ENCODE measurements at regions not wholly inside any gene's neighbourhood (a gene's known extent, or its start where the extent isn't known, plus 50 kb on each side); places are given as distances from the start of the nearest gene placed in this dataset.
"Not testable (repeated sequence)": the region's sequence is repeated elsewhere in the genome, so short reads cannot be mapped to it uniquely, and the experiment has no call there.

- Histone ChIP-seq H3K27ac (ENCODE audit: low read depth, low read length, poor library complexity, severe bottlenecking) (no peak overlapping the region), H3K9me3 (ENCODE audit: low read depth, low read length, poor library complexity, severe bottlenecking) (peaks cover 25% of the 10 kb centered on the region), H3K27me3 (replicated peaks; ENCODE audit: insufficient read depth, low read depth, low read length, poor library complexity) (no peaks in the 10 kb centered on the region), H3K4me1 (ENCODE audit: insufficient read depth, low read length, poor library complexity, severe bottlenecking) (no peaks in the 10 kb centered on the region), H3K4me3 (ENCODE audit: low read depth, low read length, poor library complexity, severe bottlenecking) (no peak overlapping the region), H3K36me3 (ENCODE audit: insufficient read depth, low read length, poor library complexity, severe bottlenecking) (no peaks in the 10 kb centered on the region)
- POLR2A ChIA-PET (ENCODE audit: low non-redundant PET), result no interaction called here
- DNase-seq (ENCODE audit: low spot score), result no peak
- TF ChIP-seq, protein P1, sequence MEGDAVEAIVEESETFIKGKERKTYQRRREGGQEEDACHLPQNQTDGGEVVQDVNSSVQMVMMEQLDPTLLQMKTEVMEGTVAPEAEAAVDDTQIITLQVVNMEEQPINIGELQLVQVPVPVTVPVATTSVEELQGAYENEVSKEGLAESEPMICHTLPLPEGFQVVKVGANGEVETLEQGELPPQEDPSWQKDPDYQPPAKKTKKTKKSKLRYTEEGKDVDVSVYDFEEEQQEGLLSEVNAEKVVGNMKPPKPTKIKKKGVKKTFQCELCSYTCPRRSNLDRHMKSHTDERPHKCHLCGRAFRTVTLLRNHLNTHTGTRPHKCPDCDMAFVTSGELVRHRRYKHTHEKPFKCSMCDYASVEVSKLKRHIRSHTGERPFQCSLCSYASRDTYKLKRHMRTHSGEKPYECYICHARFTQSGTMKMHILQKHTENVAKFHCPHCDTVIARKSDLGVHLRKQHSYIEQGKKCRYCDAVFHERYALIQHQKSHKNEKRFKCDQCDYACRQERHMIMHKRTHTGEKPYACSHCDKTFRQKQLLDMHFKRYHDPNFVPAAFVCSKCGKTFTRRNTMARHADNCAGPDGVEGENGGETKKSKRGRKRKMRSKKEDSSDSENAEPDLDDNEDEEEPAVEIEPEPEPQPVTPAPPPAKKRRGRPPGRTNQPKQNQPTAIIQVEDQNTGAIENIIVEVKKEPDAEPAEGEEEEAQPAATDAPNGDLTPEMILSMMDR (conservative IDR thresholded peaks at IDR 0.05; ENCODE audit: low read depth, low read length), result no peak
- TF ChIP-seq EZH2 (IDR thresholded peaks at IDR 0.05; ENCODE audit: borderline replicate concordance, low read depth, low read length, poor library complexity, severe bottlenecking), result no peak
- CTCF ChIA-PET, result no interaction called here
- no TSS peak for BruUV-seq (replicated peaks)
- intact Hi-C loops (cut with micrococcal nuclease; ENCODE audit: unreplicated experiment), result no loop called here
Measured at GRCh38 chr3:96646596-96646995, 167.8 kb upstream of the EPHA6 start.

- Histone ChIP-seq H3K4me1 (ENCODE audit: insufficient read depth, low read length, poor library complexity, severe bottlenecking) (no peaks in the 10 kb centered on the region), H3K36me3 (ENCODE audit: insufficient read depth, low read length, poor library complexity, severe bottlenecking) (no peaks in the 10 kb centered on the region), H3K27ac (ENCODE audit: low read depth, low read length, poor library complexity, severe bottlenecking) (no peak overlapping the region), H3K27me3 (replicated peaks; ENCODE audit: insufficient read depth, low read depth, low read length, poor library complexity) (no peaks in the 10 kb centered on the region), H3K9me3 (ENCODE audit: low read depth, low read length, poor library complexity, severe bottlenecking) (peaks cover 30% of the 10 kb centered on the region), H3K4me3 (ENCODE audit: low read depth, low read length, poor library complexity, severe bottlenecking) (no peak overlapping the region)
- TF ChIP-seq, protein P1 (conservative IDR thresholded peaks at IDR 0.05; ENCODE audit: low read depth, low read length), result no peak
- no peak for TF ChIP-seq EZH2 (IDR thresholded peaks at IDR 0.05; ENCODE audit: borderline replicate concordance, low read depth, low read length, poor library complexity, severe bottlenecking)
- no peak for DNase-seq (ENCODE audit: low spot score)
- CTCF ChIA-PET, result no interaction called here
- BruUV-seq (replicated peaks), result no TSS peak
- POLR2A ChIA-PET (ENCODE audit: low non-redundant PET), result no interaction called here
- intact Hi-C loops (cut with micrococcal nuclease; ENCODE audit: unreplicated experiment), result no loop called here
Measured at GRCh38 chr3:96657710-96658109, 156.7 kb upstream of the EPHA6 start.

- H3K9me3 ChIP-seq (ENCODE audit: low read depth, low read length, poor library complexity, severe bottlenecking), result peaks cover 11% of the 10 kb centered on the region
- DNase-seq (ENCODE audit: low spot score); H3K4me1 ChIP-seq (ENCODE audit: insufficient read depth, low read length, poor library complexity, severe bottlenecking); H3K4me3 ChIP-seq (ENCODE audit: low read depth, low read length, poor library complexity, severe bottlenecking); BruUV-seq (replicated peaks); H3K27ac ChIP-seq (ENCODE audit: low read depth, low read length, poor library complexity, severe bottlenecking); H3K36me3 ChIP-seq (ENCODE audit: insufficient read depth, low read length, poor library complexity, severe bottlenecking); CTCF ChIA-PET; H3K27me3 ChIP-seq (replicated peaks; ENCODE audit: insufficient read depth, low read depth, low read length, poor library complexity); POLR2A ChIA-PET (ENCODE audit: low non-redundant PET); intact Hi-C loops (cut with micrococcal nuclease; ENCODE audit: unreplicated experiment): not testable (repeated sequence)
Measured at GRCh38 chr3:96671861-96672595, 142.4 kb upstream of the EPHA6 start.

DNA sequence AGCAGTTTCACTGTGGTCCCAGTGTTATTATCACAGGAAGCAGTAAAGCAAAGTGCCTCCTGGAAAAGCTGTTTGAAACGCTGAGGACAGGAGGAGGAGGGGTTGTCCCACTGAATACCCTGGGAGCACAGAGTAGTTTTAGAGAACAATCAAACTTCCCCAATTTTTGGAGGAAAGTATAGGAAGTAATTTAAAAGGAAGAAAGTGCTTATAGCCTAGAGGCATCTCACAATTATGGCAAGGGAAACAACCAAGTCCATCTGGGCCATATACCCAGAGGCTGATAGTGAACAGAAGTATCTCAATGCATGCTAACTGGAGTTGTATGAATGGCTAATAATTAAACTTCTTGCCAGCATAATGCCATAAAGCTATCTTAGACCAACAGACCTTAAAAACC, 137.2 kb upstream of the EPHA6 start:
- H3K27me3 ChIP-seq (replicated peaks; ENCODE audit: insufficient read depth, low read depth, low read length, poor library complexity), result no peaks in the 10 kb centered on the region
- DNase-seq (ENCODE audit: low spot score), result no peak
- H3K36me3 ChIP-seq (ENCODE audit: insufficient read depth, low read length, poor library complexity, severe bottlenecking), result no peaks in the 10 kb centered on the region
- ChIA-PET CTCF (no interaction called here), POLR2A (ENCODE audit: low non-redundant PET) (interaction anchor here (0.7 kb wide), 1 partner anchor 130 kb away, joined by 3 read pairs; no protein-coding TSS in a partner anchor)
- H3K27ac ChIP-seq (ENCODE audit: low read depth, low read length, poor library complexity, severe bottlenecking), result no peak overlapping the region
- H3K4me1 ChIP-seq (ENCODE audit: insufficient read depth, low read length, poor library complexity, severe bottlenecking), result no peaks in the 10 kb centered on the region
- no TSS peak for BruUV-seq (replicated peaks)
- no peak for TF ChIP-seq EZH2 (IDR thresholded peaks at IDR 0.05; ENCODE audit: borderline replicate concordance, low read depth, low read length, poor library complexity, severe bottlenecking)
- TF ChIP-seq, protein P1 (conservative IDR thresholded peaks at IDR 0.05; ENCODE audit: low read depth, low read length), result no peak
- H3K9me3 ChIP-seq (ENCODE audit: low read depth, low read length, poor library complexity, severe bottlenecking), result peaks cover 6% of the 10 kb centered on the region
- intact Hi-C loops (cut with micrococcal nuclease; ENCODE audit: unreplicated experiment), result no loop called here
- no peak overlapping the region for H3K4me3 ChIP-seq (ENCODE audit: low read depth, low read length, poor library complexity, severe bottlenecking)
